GM23338 (cell line): ENCODE measurements at regions not wholly inside any gene's neighbourhood (a gene's known extent, or its start where the extent isn't known, plus 50 kb on each side); places are given as distances from the start of the nearest gene placed in this dataset.

Experiments
- ATAC-seq: fragments of 200-7000 bp; cut with Tn5 transposase; 3 replicates; pipeline ENCODE4 v1.9.1; 2020
- DNase-seq: peaks from one replicate; pipeline ENCODE4 v3.0.0-alpha.2; 2015; ENCODE audit warnings: low spot score
- H2AFZ ChIP-seq: fragments of 200-600 bp; sonication (generic); 2 replicates; pipeline ENCODE4 v1.8.0; 2016; ENCODE audit warnings: antibody characterized with exemption, mild to moderate bottlenecking, moderate library complexity
- H3F3A ChIP-seq: fragments of 200-600 bp; sonication (generic); replicated peaks from 2 replicates; pipeline ENCODE4 v1.8.0; 2017; ENCODE audit warnings: antibody characterized with exemption, mixed run types, low read depth
- H3K27ac ChIP-seq: fragments of 200-600 bp; sonication (generic); 2 replicates; pipeline ENCODE4 v1.6.1; 2016; ENCODE audit warnings: low read depth
- H3K27me3 ChIP-seq: fragments of 200-600 bp; sonication (generic); 2 replicates; pipeline ENCODE4 v1.8.0; 2016; ENCODE audit warnings: mild to moderate bottlenecking, mixed run types, moderate library complexity; ENCODE audit not compliant: insufficient read depth
- H3K36me3 ChIP-seq: fragments of 200-600 bp; sonication (generic); 2 replicates; pipeline ENCODE4 v1.8.0; 2016; ENCODE audit warnings: mild to moderate bottlenecking; ENCODE audit not compliant: insufficient read depth
- H3K4me1 ChIP-seq: fragments of 200-600 bp; sonication (generic); 2 replicates; pipeline ENCODE4 v1.8.0; 2016; ENCODE audit warnings: mild to moderate bottlenecking, moderate library complexity; ENCODE audit not compliant: insufficient read depth
- H3K4me2 ChIP-seq: fragments of 200-600 bp; sonication (generic); 2 replicates; pipeline ENCODE4 v1.7.1; 2017; ENCODE audit warnings: mixed run types
- H3K4me3 ChIP-seq: fragments of 200-600 bp; sonication (generic); 2 replicates; pipeline ENCODE4 v1.6.1; 2016; ENCODE audit warnings: mixed run types
- H3K79me2 ChIP-seq: fragments of 200-600 bp; sonication (generic); replicated peaks from 2 replicates; pipeline ENCODE4 v1.8.0; 2017; ENCODE audit warnings: mild to moderate bottlenecking; ENCODE audit not compliant: insufficient read depth
- H3K9me2 ChIP-seq: fragments of 200-600 bp; sonication (generic); 2 replicates; pipeline ENCODE4 v1.8.0; 2017; ENCODE audit not compliant: insufficient read depth
- H4K20me1 ChIP-seq: fragments of 200-600 bp; sonication (generic); replicated peaks from 2 replicates; pipeline ENCODE4 v1.8.0; 2017; ENCODE audit warnings: mild to moderate bottlenecking; ENCODE audit not compliant: insufficient read depth
- H3K27ac Mint-ChIP-seq: 2 replicates; pipeline ENCODE4 v1.8.0; 2020; ENCODE audit warnings: inconsistent platforms, mild to moderate bottlenecking, moderate library complexity, mixed read lengths
- H3K27me3 Mint-ChIP-seq: 3 replicates; pipeline ENCODE4 v1.8.0; 2022; ENCODE audit warnings: low read depth, mild to moderate bottlenecking, moderate library complexity, mixed read lengths, inconsistent platforms; ENCODE audit not compliant: insufficient read depth, poor library complexity
- H3K36me3 Mint-ChIP-seq: 3 replicates; pipeline ENCODE4 v1.8.0; 2021; ENCODE audit warnings: low read depth, mild to moderate bottlenecking, inconsistent platforms, moderate library complexity, mixed read lengths
- H3K4me1 Mint-ChIP-seq: 3 replicates; pipeline ENCODE4 v1.8.0; 2020; ENCODE audit warnings: mild to moderate bottlenecking, inconsistent platforms, mixed read lengths
- H3K4me3 Mint-ChIP-seq: 3 replicates; pipeline ENCODE4 v1.8.0; 2021; ENCODE audit warnings: moderate library complexity, mild to moderate bottlenecking, inconsistent platforms, mixed read lengths
- H3K9me3 Mint-ChIP-seq: 3 replicates; pipeline ENCODE4 v1.8.0; 2020; ENCODE audit warnings: moderate library complexity, mild to moderate bottlenecking, inconsistent platforms, mixed read lengths
- CREB1 ChIP-seq: fragments of 250-450 bp; sonication (Bioruptor Pico); IDR thresholded peaks from 2 replicates; pipeline ENCODE4 v1.5.0; 2020; ENCODE audit warnings: low read depth, mild to moderate bottlenecking, moderate library complexity
- ETS1 ChIP-seq: IDR thresholded peaks from 2 replicates; pipeline ENCODE4 v1.6.1; 2016; ENCODE audit warnings: antibody characterized with exemption
- EZH2phosphoT487 ChIP-seq: fragments of 200-600 bp; sonication (generic); IDR thresholded peaks from one replicate; pipeline ENCODE4 v1.8.1; 2018; ENCODE audit warnings: antibody characterized with exemption; ENCODE audit not compliant: unreplicated experiment
- JUNB ChIP-seq: IDR thresholded peaks from one replicate; pipeline ENCODE4 v1.6.1; 2016; ENCODE audit warnings: antibody characterized with exemption; ENCODE audit not compliant: unreplicated experiment
- NANOG ChIP-seq: IDR thresholded peaks from 2 replicates; pipeline ENCODE4 v1.6.1; 2016; ENCODE audit warnings: antibody characterized with exemption, borderline replicate concordance
- POLR2AphosphoS5 ChIP-seq: IDR thresholded peaks from 2 replicates; pipeline ENCODE4 v1.6.1; 2016; ENCODE audit warnings: antibody characterized with exemption, low read depth
- REST ChIP-seq: IDR thresholded peaks from one replicate; pipeline ENCODE4 v1.6.1; 2018; ENCODE audit warnings: antibody characterized with exemption; ENCODE audit not compliant: unreplicated experiment
- ZNF114 ChIP-seq: fragments of 250-450 bp; sonication (Bioruptor Pico); IDR thresholded peaks from 2 replicates; pipeline ENCODE4 v1.5.0; 2020; ENCODE audit warnings: mild to moderate bottlenecking, moderate library complexity
- ZNF331 ChIP-seq: fragments of 250-450 bp; sonication (Bioruptor Pico); IDR thresholded peaks from 2 replicates; pipeline ENCODE4 v1.5.0; 2020; ENCODE audit warnings: low read depth, mild to moderate bottlenecking, moderate library complexity
- ZNF462 ChIP-seq: fragments of 250-450 bp; sonication (Bioruptor Pico); IDR thresholded peaks from 2 replicates; pipeline ENCODE4 v1.5.0; 2020; ENCODE audit warnings: mild to moderate bottlenecking, moderate library complexity

GRCh38 chr5:63101870-63102269, 523.3 kb downstream of the LRRC70 start:
- peaks cover 5% of the 10 kb centered on the region for H3K27me3 Mint-ChIP-seq
- H3K27ac Mint-ChIP-seq: no peak overlapping the region
- Histone ChIP-seq H4K20me1 (no peaks in the 10 kb centered on the region), H3K4me2 (no peak overlapping the region), H3F3A (no peaks in the 10 kb centered on the region), H2AFZ (no peak overlapping the region; the same call in 1 of the 2 replicates), H3K9me2 (peaks cover 5% of the 10 kb centered on the region; the same call in 1 of the 2 replicates), H3K27me3 (no peaks in the 10 kb centered on the region), H3K79me2 (no peaks in the 10 kb centered on the region), H3K4me1 (no peaks in the 10 kb centered on the region), H3K4me3 (no peak overlapping the region), H3K36me3 (no peaks in the 10 kb centered on the region), H3K27ac (no peak overlapping the region)
- ATAC-seq: no peak
- H3K4me3 Mint-ChIP-seq: no peak overlapping the region
- no peaks in the 10 kb centered on the region for H3K4me1 Mint-ChIP-seq
- TF ChIP-seq POLR2AphosphoS5: no peak
- H3K9me3 Mint-ChIP-seq: no peaks in the 10 kb centered on the region; the same call in 2 of the 3 replicates
- no peak for DNase-seq
- H3K36me3 Mint-ChIP-seq: no peaks in the 10 kb centered on the region

- Histone ChIP-seq H4K20me1 (no peaks in the 10 kb centered on the region), H3K27ac (no peak overlapping the region), H3K4me1 (no peaks in the 10 kb centered on the region), H3K36me3 (no peaks in the 10 kb centered on the region), H3K79me2 (no peaks in the 10 kb centered on the region), H3F3A (no peaks in the 10 kb centered on the region), H3K4me2 (no peak overlapping the region), H2AFZ (no peak overlapping the region), H3K4me3 (no peak overlapping the region), H3K9me2 (peaks cover 5% of the 10 kb centered on the region; the same call in 1 of the 2 replicates), H3K27me3 (no peaks in the 10 kb centered on the region)
- no peaks in the 10 kb centered on the region for H3K36me3 Mint-ChIP-seq
- no peak overlapping the region for H3K4me3 Mint-ChIP-seq
- no peaks in the 10 kb centered on the region; the same call in 2 of the 3 replicates for H3K4me1 Mint-ChIP-seq
- peaks cover 2% of the 10 kb centered on the region for H3K27me3 Mint-ChIP-seq
- DNase-seq (no peak), ATAC-seq (no peak)
- no peaks in the 10 kb centered on the region for H3K9me3 Mint-ChIP-seq
- no peak overlapping the region for H3K27ac Mint-ChIP-seq
- TF ChIP-seq ZNF462 (CRISPR knock-in tag) (no peak), ETS1 (no peak), REST (no peak), NANOG (no peak), JUNB (no peak), CREB1 (no peak), EZH2phosphoT487 (no peak), ZNF331 (CRISPR knock-in tag) (no peak), ZNF114 (no peak)
These were observed 518.7 kb downstream of the LRRC70 start for GRCh38 chr5:63097286-63097685.
